ENCODE measurements at regions not wholly inside any gene's neighbourhood (a gene's known extent, or its start where the extent isn't known, plus 50 kb on each side); places are given as distances from the start of the nearest gene placed in this dataset. TPM values are rescaled to one million over a fixed set of nuclear protein-coding genes. Genes with fewer than 3 reads are reported as not detected.

DNA sequence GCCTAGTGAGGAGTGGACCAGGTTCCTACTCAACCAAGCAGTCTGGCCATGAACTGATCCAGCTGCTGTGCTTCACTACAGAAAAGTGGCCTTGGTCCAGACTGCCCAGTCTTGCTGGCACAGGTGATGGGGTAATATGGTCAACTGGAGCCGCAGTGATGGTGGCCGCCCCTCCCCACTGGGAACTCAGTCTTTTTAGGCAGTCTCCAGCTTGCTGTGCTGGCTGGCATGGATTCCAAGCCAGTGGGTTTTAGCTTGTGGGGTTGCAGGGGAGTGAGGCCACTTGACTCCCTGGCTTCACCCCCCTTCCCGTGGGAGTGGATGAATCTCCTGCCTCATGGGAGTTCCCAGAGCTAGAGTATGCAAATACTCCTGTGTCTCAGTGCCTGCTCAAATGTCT, 52.7 kb upstream of the CDK6 start:
- H3K4me3 Mint-ChIP-seq = no peak overlapping the region
- ATAC-seq (ENCODE audit: low read depth) (no peak), DNase-seq (no peak)
- H3K27me3 Mint-ChIP-seq = no peaks in the 10 kb centered on the region
- Histone ChIP-seq H3K79me2 (ENCODE audit: control insufficient read depth, insufficient read depth, low read length) (no peaks in the 10 kb centered on the region), H3K9me3 (ENCODE audit: control extremely low read depth in 1 of 3, control insufficient read depth in 2 of 3, insufficient read depth in 1 of 3, low read length in 2 of 3) (peaks cover 0 to 9% (median 0%) of the 10 kb centered on the region in 3 donors), H3K4me3 (ENCODE audit: control extremely low read depth in 1 of 5, extremely low read depth in 1 of 5, insufficient read depth in 1 of 5, low read depth in 2 of 5, low read length in 4 of 5) (no peak overlapping the region), H3K9ac (ENCODE audit: low read length) (no peak overlapping the region), H3K4me2 (replicated peaks; ENCODE audit: low read depth, low read length, poor library complexity, severe bottlenecking) (no peak overlapping the region), H2AFZ (ENCODE audit: insufficient read depth, low read depth, low read length, poor library complexity, severe bottlenecking) (no peak overlapping the region), H4K20me1 (ENCODE audit: control insufficient read depth, insufficient read depth, low read length, poor library complexity, severe bottlenecking) (no peaks in the 10 kb centered on the region), H3K4me1 (ENCODE audit: control insufficient read depth in 2 of 2, insufficient read depth in 2 of 2, low read length in 2 of 2) (no peaks in the 10 kb centered on the region), H3K27ac (ENCODE audit: low read length in 2 of 2) (no peak overlapping the region), H3K36me3 (replicated peaks in 1 of 2; ENCODE audit: control extremely low read depth in 1 of 2, control insufficient read depth in 1 of 2, extremely low read depth in 1 of 2, insufficient read depth in 2 of 2, low read length in 1 of 2) (no peaks in the 10 kb centered on the region), H3K27me3 (replicated peaks in 1 of 4; ENCODE audit: control extremely low read depth in 1 of 4, control insufficient read depth in 3 of 4, insufficient read depth in 4 of 4, low read length in 3 of 4) (no peaks in the 10 kb centered on the region)
- H3K27ac Mint-ChIP-seq = no peak overlapping the region
- peaks cover 13% of the 10 kb centered on the region for H3K9me3 Mint-ChIP-seq (ENCODE audit: insufficient read depth)
- intact Hi-C loops (cut with micrococcal nuclease) = no loop called here
- no peak for TF ChIP-seq EZH2 (IDR thresholded peaks at IDR 0.05; ENCODE audit: borderline replicate concordance, insufficient read depth, low read depth, low read length, poor library complexity, severe bottlenecking)
- TF ChIP-seq, protein P1, sequence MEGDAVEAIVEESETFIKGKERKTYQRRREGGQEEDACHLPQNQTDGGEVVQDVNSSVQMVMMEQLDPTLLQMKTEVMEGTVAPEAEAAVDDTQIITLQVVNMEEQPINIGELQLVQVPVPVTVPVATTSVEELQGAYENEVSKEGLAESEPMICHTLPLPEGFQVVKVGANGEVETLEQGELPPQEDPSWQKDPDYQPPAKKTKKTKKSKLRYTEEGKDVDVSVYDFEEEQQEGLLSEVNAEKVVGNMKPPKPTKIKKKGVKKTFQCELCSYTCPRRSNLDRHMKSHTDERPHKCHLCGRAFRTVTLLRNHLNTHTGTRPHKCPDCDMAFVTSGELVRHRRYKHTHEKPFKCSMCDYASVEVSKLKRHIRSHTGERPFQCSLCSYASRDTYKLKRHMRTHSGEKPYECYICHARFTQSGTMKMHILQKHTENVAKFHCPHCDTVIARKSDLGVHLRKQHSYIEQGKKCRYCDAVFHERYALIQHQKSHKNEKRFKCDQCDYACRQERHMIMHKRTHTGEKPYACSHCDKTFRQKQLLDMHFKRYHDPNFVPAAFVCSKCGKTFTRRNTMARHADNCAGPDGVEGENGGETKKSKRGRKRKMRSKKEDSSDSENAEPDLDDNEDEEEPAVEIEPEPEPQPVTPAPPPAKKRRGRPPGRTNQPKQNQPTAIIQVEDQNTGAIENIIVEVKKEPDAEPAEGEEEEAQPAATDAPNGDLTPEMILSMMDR (IDR thresholded peaks at IDR 0.05) = no peak
- ChIA-PET POLR2A (no interaction called here), CTCF (no interaction called here)
- 100% methylated on average over 2 of the region's 3 CpGs for WGBS (ENCODE audit: insufficient coverage)
- H3K4me1 Mint-ChIP-seq = no peaks in the 10 kb centered on the region

Small RNA genes in the stretch of these regions (small RNA-seq; reads per million reads assigned to genes)
- not detected for gene RN7SL7P (ENCODE audit: insufficient read length, low read depth, low replicate concordance)

Measured in B cell (primary cell).